ENCODE measurements at regions not wholly inside any gene's neighbourhood (a gene's known extent, or its start where the extent isn't known, plus 50 kb on each side); places are given as distances from the start of the nearest gene placed in this dataset.
"Not testable (repeated sequence)": the region's sequence is repeated elsewhere in the genome, so short reads cannot be mapped to it uniquely, and the experiment has no call there.

DNA sequence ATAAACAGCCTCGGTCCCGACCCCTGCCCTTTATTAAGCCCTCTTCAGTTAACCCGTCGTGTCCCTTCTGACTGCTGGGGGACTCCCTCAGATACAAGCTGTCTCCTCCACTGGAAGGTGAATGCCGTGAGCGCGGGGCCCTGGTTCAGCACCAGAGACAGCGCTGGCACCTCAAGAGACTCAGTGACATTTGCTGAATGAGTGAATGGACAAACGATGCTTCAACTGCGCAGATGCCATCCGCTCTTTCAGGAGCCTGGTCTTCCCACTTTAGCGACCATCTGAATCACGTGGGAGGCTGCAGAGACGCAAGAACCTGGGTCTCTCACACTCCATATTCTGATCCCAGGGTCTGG lies 92.6 kb upstream of the SFSWAP start:
- FAIRE-seq (no peak), DNase-seq (ENCODE audit: insufficient read length, low spot score) (no peak)
- TF ChIP-seq POLR2A (IDR thresholded peaks at IDR 0.05; ENCODE audit: low read depth, low read length) (no peak), SPI1 (IDR thresholded peaks at IDR 0.05; ENCODE audit: low read depth, low read length) (no peak), TAF1 (IDR thresholded peaks at IDR 0.05; ENCODE audit: low read depth, low read length) (no peak), POU2F2 (IDR thresholded peaks at IDR 0.05; ENCODE audit: low read depth, low read length) (no peak), POLR2AphosphoS5 (IDR thresholded peaks at IDR 0.05; ENCODE audit: low read depth, low read length) (no peak), PAX5 (IDR thresholded peaks at IDR 0.05; ENCODE audit: insufficient read depth, low read length, severe bottlenecking) (no peak)

DNA sequence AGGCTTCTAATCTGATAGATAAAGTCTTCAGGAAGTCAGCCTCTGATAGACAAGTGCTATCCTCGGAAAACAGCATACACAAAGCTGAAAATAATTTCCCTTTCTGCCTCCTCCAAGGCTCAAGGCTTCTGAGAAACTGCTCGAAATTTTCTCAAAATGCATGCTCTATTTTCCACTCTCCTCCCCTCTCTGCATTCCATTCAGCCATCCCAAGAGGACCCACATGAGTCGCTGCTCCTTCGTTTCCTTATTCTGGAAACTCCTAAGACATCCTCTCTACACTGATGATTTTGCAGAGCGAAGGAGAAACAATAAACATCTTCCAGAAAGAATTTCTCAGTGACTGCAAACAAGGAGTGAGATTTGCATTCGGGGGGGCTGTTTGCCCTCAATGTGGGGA lies 92.2 kb upstream of the SFSWAP start:
- DNase-seq (ENCODE audit: insufficient read length, low spot score) (no peak), FAIRE-seq (no peak)
- no peak for TF ChIP-seq POU2F2 (IDR thresholded peaks at IDR 0.05; ENCODE audit: low read depth, low read length)
- TF ChIP-seq SPI1 (IDR thresholded peaks at IDR 0.05; ENCODE audit: low read depth, low read length) = no peak
- TF ChIP-seq POLR2AphosphoS5 (IDR thresholded peaks at IDR 0.05; ENCODE audit: low read depth, low read length) = no peak
- TF ChIP-seq PAX5 (IDR thresholded peaks at IDR 0.05; ENCODE audit: insufficient read depth, low read length, severe bottlenecking) = no peak
- TF ChIP-seq POLR2A (IDR thresholded peaks at IDR 0.05; ENCODE audit: low read depth, low read length) = no peak
- TF ChIP-seq TAF1 (IDR thresholded peaks at IDR 0.05; ENCODE audit: low read depth, low read length) = no peak

DNA sequence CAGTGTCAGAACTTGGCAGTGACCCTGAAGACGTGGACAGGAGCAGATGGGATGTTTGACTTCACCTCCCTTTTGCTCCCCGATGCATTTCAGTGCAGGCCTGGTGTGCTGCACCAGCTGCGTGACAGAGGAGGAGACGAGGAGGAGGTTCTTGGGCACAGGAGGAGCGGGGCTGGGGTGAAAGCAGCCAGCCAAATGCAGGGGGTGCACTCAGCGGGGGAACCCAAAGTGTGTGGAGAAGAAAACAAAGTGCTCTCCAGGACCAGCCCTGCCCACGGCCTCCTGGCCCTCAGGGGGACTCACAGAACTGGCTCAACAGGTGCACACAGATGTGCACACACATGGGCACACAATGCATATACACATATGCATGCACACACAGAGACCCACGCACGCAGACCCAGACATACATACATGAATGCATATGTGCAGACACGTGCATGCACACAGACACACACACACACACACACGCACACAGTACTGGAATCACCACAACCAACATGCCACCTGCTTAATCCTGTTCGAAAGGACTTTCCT lies 91.7 kb upstream of the SFSWAP start:
- FAIRE-seq (no peak), DNase-seq (ENCODE audit: insufficient read length, low spot score) (no peak)
- TF ChIP-seq PAX5 (IDR thresholded peaks at IDR 0.05; ENCODE audit: insufficient read depth, low read length, severe bottlenecking) = no peak
- TF ChIP-seq SPI1 (IDR thresholded peaks at IDR 0.05; ENCODE audit: low read depth, low read length) = no peak
- no peak for TF ChIP-seq POU2F2 (IDR thresholded peaks at IDR 0.05; ENCODE audit: low read depth, low read length)
- TF ChIP-seq POLR2A (IDR thresholded peaks at IDR 0.05; ENCODE audit: low read depth, low read length) = no peak
- TF ChIP-seq TAF1 (IDR thresholded peaks at IDR 0.05; ENCODE audit: low read depth, low read length) = no peak
- no peak for TF ChIP-seq POLR2AphosphoS5 (IDR thresholded peaks at IDR 0.05; ENCODE audit: low read depth, low read length)

DNA sequence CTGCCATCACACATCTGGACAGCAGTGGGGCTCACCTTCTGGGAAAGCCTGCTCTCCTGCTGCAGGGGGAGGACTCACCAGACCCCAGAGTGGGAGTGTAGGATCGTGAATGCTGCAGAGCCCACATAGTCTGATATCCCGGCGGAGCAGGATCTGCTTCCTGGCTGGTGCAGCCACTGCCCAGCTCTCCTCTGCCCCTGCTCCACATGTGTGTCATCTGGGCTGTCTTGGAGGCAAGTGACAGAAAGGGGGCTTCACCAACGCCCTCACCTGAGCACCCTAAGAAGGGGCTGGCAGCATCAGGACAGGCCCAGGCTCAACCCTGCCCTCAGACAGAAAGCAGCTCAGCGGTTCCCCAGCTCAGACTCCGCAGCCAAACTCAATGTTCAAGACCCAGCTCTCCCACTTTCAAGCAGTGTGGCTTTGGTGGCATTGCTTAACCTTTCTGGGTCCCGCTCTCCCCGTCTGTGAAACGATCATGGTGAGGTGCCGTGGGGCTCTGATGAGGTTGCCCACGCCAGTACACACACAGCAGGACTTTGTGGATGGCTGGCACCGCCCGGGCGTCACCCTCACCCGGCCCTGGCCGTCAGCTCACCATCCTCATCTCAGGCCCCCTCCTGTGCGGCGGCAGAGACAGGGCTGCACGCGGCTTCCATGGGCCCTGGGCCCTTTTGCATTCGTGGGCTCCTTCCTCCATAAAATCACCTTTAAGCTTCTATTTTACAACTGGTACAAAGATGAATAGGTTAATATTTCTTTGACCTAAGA lies 91.0 kb upstream of the SFSWAP start:
- no peak for FAIRE-seq
- DNase-seq (ENCODE audit: insufficient read length, low spot score) = no peak
- TF ChIP-seq POLR2A (IDR thresholded peaks at IDR 0.05; ENCODE audit: low read depth, low read length) (no peak), POU2F2 (IDR thresholded peaks at IDR 0.05; ENCODE audit: low read depth, low read length) (no peak), TAF1 (IDR thresholded peaks at IDR 0.05; ENCODE audit: low read depth, low read length) (no peak), SPI1 (IDR thresholded peaks at IDR 0.05; ENCODE audit: low read depth, low read length) (no peak), PAX5 (IDR thresholded peaks at IDR 0.05; ENCODE audit: insufficient read depth, low read length, severe bottlenecking) (no peak), POLR2AphosphoS5 (IDR thresholded peaks at IDR 0.05; ENCODE audit: low read depth, low read length) (no peak)

DNA sequence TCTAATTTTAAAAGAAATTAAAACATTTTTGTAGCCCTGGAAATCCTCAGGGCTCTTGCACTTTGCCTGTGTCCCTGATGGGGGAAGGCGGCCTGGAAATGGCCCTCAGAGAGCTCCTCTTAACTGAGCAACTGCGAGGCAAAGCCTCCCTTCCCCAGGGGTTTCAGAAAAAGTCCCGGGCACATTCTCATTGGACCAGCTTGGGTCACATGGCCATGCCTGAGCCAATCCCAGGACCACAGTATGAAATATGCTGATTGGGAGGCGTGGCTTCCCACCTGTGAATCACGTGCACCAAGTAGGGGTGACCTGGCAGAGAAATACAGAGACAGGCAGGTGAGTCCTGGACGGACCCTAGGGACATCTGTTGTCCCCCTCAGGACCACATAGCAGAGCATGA lies 90.4 kb upstream of the SFSWAP start:
- DNase-seq (ENCODE audit: insufficient read length, low spot score) = no peak
- TF ChIP-seq SPI1 (IDR thresholded peaks at IDR 0.05; ENCODE audit: low read depth, low read length) (no peak), PAX5 (IDR thresholded peaks at IDR 0.05; ENCODE audit: insufficient read depth, low read length, severe bottlenecking) (no peak), POU2F2 (IDR thresholded peaks at IDR 0.05; ENCODE audit: low read depth, low read length) (no peak), TAF1 (IDR thresholded peaks at IDR 0.05; ENCODE audit: low read depth, low read length) (no peak), POLR2A (IDR thresholded peaks at IDR 0.05; ENCODE audit: low read depth, low read length) (no peak)
- no peak for FAIRE-seq

DNA sequence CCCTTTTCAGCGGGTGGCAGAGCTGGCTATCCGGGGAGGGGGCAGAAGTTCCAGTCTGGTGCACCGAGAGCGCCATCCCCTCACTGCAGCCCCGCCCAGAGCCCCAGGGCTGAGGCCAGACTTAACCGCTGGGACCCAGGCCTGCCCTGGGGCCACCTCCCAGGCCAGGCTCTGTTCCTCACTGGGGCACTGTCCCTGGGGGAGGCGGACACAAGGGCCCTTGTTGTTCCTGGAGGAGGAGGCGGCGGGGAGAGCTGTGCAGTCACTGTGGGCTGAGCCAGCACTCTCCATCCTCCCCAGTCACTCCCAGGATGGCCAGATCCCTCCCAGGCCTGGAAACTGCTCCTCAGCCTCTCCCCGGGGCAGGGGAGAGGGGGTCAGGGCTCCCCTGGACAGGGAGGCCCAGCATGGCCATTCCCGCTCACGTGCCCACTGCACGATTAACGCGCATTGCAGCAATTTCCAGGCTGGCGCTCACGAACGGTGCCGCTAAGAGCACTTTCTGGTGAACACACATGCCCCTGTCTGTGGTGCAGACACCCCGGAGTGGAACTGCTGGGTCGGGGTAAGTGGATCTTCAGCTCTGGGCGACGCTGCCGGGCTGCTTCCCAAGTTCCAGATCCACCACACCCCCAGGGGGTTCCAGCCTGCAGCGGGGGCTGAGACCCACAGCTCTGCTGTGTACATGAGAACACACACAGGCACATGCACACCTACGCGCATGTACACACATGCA lies 89.8 kb upstream of the SFSWAP start:
- FAIRE-seq (peak; percentile 63), DNase-seq (ENCODE audit: insufficient read length, low spot score) (no peak)
- TF ChIP-seq POLR2AphosphoS5 (IDR thresholded peaks at IDR 0.05; ENCODE audit: low read depth, low read length) = no peak

DNA sequence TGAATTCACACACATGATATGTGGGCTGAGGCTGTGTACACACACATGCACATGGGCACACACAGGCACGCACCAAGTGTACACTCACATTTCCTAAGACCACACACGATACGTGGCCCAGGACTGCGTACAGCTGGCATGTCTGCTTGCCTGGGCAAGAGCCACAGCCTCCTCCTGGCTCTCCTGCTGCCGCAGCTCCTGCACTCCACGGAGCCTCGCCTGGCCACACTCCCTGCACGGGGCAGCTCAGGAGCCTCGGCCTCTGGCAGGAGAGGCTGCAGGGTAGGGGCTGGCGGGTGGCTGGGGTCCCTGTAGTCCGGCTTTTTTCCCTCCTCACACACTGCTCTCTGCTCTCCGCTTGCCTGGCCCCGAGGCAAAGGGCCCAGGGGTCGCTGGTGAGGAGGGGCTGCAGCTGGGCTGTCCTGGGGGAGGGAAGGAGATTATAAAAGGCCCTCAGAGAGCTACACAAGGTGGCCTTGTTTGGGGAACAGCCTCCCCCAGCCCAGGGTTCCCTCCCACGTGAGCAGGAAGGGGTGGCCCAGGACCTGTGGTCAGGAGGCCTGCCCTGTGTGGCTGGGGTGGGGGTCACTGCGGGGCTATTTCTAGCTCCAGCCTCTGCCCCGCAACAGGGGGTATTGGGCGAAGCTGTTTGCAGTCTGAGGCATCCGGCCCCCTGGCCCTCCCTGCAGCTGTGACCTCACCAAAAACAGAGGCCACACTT lies 89.0 kb upstream of the SFSWAP start:
- FAIRE-seq = no peak
- DNase-seq (ENCODE audit: insufficient read length, low spot score) = no peak
- TF ChIP-seq TAF1 (IDR thresholded peaks at IDR 0.05; ENCODE audit: low read depth, low read length) (no peak), POLR2A (IDR thresholded peaks at IDR 0.05; ENCODE audit: low read depth, low read length) (no peak), POU2F2 (IDR thresholded peaks at IDR 0.05; ENCODE audit: low read depth, low read length) (no peak), PAX5 (IDR thresholded peaks at IDR 0.05; ENCODE audit: insufficient read depth, low read length, severe bottlenecking) (no peak), SPI1 (IDR thresholded peaks at IDR 0.05; ENCODE audit: low read depth, low read length) (no peak), POLR2AphosphoS5 (IDR thresholded peaks at IDR 0.05; ENCODE audit: low read depth, low read length) (no peak)

DNA sequence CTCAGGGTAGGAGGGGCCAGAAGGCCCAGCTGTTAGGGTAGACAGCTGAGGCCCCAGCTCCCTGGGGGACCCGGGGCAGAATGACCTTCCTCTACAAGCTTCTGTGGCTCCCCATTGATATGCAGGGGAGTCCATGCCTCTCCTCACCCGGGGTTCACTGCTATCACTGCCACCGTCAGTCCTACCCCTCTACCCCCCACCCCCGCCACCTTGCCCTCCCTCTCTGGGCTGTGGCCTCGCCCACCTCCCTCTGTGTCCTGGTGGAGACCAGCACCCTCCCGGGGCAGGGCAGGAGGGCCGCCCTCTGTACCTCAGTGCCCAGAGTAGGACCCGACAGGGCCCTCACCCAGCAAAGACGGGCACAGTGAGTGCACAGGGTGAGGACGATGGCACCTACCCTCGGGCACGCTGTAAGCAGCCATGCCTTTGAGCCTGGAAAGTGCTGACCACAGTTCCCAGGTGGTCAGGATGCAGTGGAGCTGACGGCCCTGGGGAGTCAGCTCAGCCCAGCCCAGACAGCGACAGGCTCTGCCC lies 88.4 kb upstream of the SFSWAP start:
- FAIRE-seq (no peak), DNase-seq (ENCODE audit: insufficient read length, low spot score) (no peak)
- no peak for TF ChIP-seq PAX5 (IDR thresholded peaks at IDR 0.05; ENCODE audit: insufficient read depth, low read length, severe bottlenecking)
- no peak for TF ChIP-seq SPI1 (IDR thresholded peaks at IDR 0.05; ENCODE audit: low read depth, low read length)
- no peak for TF ChIP-seq POLR2AphosphoS5 (IDR thresholded peaks at IDR 0.05; ENCODE audit: low read depth, low read length)
- no peak for TF ChIP-seq POLR2A (IDR thresholded peaks at IDR 0.05; ENCODE audit: low read depth, low read length)
- TF ChIP-seq TAF1 (IDR thresholded peaks at IDR 0.05; ENCODE audit: low read depth, low read length) = no peak
- TF ChIP-seq POU2F2 (IDR thresholded peaks at IDR 0.05; ENCODE audit: low read depth, low read length) = no peak

DNA sequence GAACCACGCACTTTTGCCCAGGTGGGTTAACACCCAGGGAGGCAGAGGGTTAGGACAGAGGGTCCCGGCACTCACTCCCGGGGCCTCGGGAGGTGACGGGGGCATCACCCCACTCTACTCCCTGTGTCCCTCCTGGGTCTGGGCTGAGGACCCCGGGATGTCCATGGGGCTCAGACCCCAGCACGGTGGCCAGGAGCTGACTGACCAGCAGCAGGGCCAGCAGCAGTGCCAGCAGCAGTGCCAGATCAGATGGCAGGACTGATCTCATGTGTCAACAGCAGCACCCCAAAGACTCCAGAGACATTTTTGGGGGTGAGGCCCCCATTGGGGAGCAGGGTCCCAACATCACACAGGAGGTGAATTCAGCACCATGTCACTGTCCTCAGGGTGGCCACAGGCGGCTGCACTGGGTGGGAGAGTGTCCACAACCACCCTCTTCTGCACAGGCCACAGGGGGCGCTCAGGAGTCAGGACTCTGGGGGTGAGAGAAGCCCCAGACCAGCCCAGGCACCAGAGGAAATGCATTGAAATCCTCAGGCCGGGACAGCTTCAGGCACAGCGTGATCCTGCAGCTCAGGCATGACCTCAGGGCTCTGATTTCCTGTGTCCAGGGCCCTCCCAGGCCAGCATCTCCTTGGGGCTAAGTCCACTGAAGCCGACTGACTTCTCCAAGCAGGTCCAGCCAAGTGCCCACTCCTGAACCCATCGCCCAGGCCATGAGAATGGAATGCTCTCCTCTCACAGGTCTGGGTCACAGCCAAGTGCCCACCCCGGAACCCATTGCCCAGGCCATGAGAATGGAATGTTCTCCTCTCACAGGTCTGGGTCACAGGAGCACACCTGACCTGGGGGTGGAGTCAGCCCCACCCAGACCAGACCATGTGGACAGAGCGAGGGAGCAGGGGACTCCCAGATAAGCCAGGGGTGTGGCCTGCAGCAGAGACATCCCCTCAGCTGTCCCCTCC lies 87.2 kb upstream of the SFSWAP start:
- not testable (repeated sequence) for DNase-seq (ENCODE audit: insufficient read length, low spot score)
- peak; percentile 66 for FAIRE-seq

DNA sequence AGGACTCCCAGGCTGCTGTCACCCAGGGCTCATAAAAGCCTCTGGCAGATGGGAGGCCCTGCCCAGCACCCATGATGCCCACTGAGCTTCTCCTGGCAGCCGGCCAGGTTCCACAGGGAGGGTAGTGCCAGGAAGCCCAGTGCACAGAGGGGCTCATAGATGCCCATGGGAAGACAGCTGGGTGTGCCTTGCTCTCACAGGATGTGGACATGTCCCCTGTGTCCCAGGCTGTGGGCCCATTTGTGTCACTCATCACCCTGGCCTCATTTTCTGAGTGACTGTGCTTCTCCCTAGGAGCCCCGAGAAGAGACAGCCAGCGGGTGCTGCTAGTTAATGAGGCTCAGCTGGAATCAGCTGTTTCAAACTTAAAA lies 86.5 kb upstream of the SFSWAP start:
- DNase-seq (ENCODE audit: insufficient read length, low spot score); FAIRE-seq: not testable (repeated sequence)

DNA sequence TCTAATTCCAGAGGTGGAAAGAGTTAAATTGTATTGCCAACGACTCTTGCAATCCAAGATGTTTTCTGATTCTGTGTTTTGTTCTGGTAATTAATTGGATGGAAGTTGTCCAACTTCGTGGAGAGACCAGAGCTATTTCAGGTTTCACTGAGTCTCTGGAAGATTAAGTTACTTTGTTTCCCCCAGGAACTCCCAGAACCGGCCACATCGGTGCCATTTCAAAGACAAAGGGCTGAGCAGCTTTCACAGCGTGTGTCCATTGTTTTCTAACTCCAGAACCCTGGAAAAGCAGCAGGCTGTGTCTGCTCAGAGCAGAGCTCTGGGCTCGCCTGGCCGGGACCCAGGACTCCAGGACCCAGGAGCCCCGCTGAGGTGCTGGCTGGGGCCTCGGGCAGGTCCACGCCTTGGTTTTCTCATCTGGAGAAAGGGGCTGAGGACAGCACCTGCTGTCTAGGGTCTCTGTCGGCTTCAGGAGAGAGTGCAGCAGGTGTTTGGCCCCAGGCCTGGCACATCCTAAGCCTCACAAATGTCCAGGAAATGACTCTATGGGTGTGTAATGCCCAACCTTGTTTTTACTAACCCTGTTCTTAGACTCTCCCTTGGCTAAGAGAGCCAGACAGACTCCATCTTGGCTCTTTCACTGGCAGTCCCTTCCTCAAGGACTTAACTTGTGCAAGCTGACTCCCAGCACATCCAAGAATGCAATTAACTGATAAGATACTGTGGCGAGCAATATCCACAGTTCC lies 86.0 kb upstream of the SFSWAP start:
- not testable (repeated sequence) for FAIRE-seq; DNase-seq (ENCODE audit: insufficient read length, low spot score)

DNA sequence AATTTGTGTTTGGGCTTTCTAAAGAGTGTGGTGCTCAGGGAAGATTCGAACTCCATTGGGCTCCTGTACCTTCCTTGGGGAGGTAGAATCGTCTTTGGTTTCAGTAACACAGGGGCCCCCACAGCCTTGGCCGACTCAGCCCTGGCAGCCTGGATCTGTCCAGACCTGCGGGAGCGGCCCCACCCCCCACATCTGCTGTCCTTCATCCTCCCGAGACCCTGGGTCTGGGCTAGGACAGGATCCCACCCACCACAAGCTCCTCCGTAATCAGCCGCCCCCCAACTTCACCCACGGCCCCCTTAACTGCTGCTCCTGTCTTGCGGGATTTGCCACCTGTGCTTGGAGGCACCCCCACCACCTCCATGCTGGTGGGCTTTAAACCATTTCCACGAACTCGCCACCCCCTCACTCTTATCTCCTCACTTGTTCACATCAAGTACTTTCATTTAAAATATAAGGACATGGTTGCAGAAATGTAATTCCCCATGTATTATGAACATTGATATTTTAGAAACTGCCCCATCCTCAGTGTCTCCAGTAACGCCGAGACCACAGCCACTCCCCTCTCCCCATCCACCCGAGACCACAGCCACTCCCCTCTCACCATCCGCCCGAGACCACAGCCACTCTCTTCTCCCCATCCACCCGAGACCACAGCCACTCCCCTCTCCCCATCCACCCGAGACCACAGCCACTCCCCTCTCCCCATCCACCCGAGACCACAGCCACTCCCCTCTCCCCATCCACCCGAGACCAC lies 84.7 kb upstream of the SFSWAP start:
- FAIRE-seq; DNase-seq (ENCODE audit: insufficient read length, low spot score): not testable (repeated sequence)

All from GM12891 (cell line).